GM19328 (cell line): ENCODE measurements at regions not wholly inside any gene's neighbourhood (a gene's known extent, or its start where the extent isn't known, plus 50 kb on each side); places are given as distances from the start of the nearest gene placed in this dataset.

Experiments
- ATAC-seq: cut with Tn5 transposase; IDR thresholded peaks from one replicate; pipeline ENCODE4 v1.9.1; 2021; ENCODE audit warnings: mild to moderate bottlenecking, moderate library complexity; ENCODE audit not compliant: unreplicated experiment

DNA sequence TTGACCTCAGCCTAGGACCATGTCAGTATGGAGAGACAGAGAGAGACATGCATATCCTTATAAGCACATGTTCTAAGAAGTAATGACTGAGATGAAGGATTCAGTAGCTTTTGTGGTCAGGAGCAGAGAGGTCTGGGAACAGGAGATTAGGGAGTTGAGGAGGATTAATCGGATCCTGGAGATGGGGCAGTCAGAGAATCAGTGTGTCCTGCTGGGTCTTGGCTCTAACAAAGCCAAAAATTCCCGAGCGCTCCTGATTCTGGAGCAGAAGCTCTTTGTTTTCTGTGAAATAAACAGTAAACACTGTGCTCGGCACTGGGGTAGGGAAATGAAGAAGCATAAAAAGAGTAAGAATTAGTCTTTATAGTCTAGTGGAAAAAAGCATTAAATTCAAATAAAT is 520.0 kb upstream of the CLINT1 start:
- ATAC-seq = no peak

GRCh38 chr5:158376679-158377078 is 517.7 kb upstream of the CLINT1 start:
- ATAC-seq = no peak

GRCh38 chr5:158375531-158375930 is 516.6 kb upstream of the CLINT1 start:
- no peak for ATAC-seq

DNA sequence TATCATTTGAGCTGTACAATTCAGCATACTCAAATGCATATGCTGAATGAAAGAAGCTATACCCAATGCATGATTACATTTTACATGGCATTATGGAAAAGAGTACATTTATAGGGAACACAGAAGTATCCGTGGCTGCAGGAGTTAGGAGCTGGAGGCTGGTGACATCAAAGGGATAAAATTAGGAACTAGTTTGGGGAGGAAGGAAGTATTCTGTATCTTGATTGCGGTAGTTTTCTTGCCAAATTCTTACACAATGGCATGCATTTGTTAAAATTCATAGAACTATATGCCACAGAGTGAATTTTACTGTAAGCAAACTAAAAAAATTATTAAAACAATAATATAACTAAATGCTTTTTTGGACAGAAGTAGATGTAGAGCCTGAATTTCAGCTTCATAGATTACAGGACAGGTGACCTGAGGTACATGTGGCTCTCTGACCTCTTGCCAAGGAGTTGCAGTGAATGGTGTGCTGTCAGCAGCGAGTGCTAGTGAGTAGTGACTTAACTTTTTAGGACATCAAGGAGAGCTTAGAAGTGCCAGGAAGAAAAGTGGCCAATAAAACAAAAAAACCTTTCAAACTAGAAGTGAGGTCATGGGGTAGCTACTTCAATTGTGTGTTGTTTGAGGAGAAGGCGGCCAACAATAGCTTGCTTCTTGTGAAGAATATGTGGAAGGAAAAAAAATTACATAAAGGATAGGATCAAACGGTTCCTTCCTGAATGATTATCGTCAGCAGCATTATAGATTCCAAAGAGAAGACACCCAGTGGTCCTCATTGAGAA is 514.9 kb upstream of the CLINT1 start:
- ATAC-seq = no peak

DNA sequence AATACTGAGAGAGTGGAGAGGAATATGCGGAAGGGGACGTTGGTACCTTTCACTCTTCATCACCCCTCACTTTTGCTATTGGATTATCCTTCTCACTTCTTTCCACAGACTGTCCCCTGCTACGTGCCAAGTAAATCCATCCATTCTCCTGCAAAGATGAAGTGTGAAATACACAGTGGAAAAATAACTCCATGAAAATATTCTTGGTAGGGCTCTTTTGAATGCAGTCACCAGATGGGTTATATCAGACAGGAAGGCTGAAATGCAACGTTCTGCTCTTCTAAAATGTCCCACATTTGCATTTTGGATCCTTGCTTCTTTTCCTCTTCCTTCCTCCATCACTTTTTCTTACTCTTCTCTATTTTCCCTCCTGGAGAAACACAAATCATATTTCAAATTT is 510.3 kb upstream of the CLINT1 start:
- no peak for ATAC-seq

- ATAC-seq = no peak
Measured at GRCh38 chr5:158368686-158369085, 509.7 kb upstream of the CLINT1 start.

GRCh38 chr5:158364367-158364766 is 505.4 kb upstream of the CLINT1 start:
- no peak for ATAC-seq

DNA sequence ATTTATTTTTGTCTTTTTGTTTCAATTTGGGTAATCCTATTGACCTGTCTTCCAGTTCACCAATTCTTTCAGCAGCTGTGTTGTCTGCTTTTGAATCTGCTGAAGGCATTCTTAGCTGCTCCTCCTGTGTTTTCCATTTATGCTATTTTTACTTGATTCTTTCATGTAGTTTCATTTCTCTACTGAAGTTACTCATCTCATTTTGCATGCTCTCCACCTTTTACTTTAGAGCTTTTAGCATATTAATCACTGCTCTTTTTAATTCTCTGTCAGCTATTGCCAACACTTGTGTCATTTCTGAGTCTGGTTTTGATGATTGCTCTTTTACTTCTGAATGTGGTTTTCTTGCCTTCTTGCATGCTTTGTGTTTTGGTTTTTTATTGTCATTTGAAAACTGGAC is 496.0 kb upstream of the CLINT1 start:
- no peak for ATAC-seq

GRCh38 chr5:158351485-158352125 is 492.7 kb upstream of the CLINT1 start:
- ATAC-seq = no peak

DNA sequence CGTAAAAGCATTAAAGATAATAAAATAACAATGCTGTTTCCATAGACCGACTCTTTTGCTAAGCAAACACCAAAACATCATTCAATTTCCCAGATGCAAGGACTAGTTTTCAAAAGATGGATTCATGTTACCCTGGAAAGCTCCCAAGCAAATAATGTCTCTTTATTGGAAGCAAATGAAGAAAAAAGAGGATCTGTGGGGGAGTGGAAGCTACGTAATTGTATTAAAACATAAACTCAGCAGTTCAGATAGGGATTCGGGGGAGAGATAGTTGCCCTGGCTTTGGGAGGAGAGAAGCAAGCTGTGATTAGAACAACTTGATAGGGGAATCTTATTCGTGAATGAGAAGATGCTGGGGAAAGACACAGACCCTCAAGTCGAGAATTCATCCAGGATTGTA is 491.0 kb upstream of the CLINT1 start:
- no peak for ATAC-seq

DNA sequence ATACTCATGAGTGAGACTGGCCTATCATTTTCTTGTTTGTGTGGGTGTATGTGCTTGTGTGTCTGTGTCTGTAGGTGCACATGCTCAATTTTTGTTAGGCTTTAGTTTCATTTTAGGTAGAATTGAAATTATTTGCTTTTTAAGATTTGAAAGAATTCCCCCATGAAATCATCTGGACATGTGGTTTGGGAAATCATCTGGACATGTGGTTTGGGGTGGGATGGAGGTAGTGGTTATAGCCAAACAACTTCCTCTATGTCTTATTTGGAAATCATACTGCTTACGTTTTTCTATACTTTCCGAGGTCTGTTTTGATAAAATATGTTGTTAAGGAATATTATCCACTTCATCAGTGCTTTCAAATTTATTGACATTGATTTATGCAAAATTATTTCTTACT is 485.4 kb upstream of the CLINT1 start:
- no peak for ATAC-seq

DNA sequence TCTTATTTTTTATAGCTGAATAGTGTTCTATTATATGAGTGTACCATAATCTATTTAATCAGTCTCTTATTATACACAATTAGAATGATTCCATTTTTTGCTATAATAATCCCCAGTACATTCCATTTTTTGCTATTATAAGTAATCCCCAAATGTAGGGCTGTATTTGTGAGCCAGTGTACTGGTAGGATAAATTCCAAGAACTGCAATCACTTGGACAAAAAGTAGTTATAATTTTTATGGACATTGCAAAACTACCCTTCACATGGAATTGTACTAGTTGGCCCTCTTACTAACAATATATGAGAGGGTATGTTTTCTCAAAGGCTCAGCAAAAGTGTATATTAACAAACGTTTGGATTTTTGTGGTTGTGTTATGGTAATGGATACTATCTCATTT is 481.7 kb upstream of the CLINT1 start:
- ATAC-seq = no peak

GRCh38 chr5:158326256-158326655 is 467.3 kb upstream of the CLINT1 start:
- no peak for ATAC-seq

DNA sequence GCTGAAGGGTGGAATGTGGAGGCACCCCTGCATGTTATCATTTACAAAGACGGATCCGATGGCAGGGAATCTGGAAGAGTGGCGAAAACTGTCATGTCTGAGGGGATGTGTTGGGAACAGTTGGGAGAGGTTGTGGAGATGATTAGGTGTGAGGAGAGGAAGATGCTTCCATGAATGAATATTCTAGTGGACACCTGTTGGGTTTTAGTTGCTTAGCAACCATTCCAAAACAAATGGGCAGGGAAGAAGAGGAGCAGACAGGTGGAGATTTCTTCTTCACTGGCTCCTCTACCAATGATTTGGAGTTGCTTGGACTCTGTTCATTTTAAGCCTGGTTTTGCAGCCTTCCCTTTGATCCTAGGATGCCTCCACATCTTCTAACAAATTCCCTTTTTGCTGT is 465.3 kb upstream of the CLINT1 start:
- ATAC-seq = no peak

DNA sequence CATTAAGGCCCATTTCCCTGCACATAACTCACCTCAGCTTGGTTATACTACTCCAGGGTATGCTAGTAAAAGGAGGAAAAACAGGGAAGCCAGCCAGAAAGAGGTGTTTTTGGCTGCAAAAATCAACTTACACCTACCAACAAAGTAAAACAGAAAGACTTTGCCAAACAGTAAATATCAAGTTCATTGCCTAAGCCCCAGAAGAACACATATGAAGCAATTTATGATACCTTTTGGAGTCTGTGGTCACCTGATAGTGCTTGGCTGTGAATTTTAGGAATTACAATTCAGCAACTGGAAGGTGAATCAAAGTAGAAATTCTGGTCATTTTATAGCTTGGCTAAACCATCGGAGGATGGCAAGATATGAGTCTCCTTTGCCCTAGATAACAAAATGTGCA is 463.7 kb upstream of the CLINT1 start:
- ATAC-seq = no peak

DNA sequence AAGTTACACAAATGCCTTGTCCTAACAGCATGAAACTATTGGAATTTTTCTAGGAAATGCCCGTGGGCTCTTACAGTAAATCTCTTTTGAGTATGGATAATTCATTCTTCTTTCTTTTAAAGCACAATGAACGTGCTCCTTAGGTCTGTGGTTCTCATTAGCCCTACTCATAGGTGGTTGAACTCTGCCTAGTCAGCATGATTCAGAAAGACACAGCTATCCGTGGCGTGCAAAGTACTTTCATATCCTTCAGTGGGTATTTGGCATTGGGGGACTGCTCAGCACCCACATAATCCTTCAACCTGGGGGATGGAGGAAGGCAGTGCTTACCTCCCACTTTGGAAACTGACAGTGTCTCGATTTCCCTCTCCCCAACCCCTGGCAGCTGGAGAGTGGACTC is 462.0 kb upstream of the CLINT1 start:
- ATAC-seq = no peak

DNA sequence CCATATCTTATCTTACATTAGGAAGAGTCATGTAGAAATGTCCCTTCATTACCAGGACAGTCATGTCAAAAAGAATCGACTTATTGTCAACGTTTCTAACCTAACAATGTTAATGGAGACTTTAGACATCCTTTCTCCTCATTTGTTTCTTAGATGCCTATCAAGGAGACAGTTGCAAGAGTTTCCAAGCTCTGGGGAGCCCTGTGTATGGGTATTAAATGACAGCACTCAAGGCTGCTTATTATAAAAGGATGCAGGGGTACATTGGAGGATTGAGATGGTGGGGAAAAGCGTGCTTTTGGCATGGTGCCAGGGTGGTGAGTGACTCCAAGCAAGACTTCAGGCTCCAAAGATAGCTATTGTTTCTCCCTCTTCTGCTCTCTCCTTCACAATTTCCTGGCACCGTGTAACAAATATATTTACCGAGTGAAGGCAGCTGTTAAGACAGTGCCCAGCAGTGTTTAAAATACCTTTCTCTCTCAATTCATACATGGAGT is 461.3 kb upstream of the CLINT1 start:
- ATAC-seq = no peak

DNA sequence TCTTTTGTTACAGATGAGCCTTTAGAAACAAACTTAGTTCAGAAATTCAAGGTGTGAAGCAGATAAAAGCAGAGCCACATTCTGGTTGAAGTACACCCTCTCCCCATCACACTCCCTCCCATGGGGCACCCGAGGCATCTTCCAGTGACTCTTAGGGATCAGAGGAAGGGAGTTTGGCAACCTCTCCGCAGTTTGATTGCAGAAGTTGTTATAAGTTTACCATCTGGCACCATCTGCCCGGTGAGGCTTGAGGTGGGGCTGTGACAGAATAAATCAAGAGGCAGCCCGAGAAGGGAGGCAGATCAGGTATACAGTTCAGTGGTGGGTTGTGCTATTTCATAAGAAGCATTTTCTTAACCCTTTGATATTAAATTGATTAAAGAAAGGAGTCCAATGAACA is 458.6 kb upstream of the CLINT1 start:
- ATAC-seq = no peak

- no peak for ATAC-seq
Measured at GRCh38 chr5:158313733-158314464, 455.0 kb upstream of the CLINT1 start.

GRCh38 chr5:158313027-158313732 is 454.2 kb upstream of the CLINT1 start:
- no peak for ATAC-seq

GRCh38 chr5:158309088-158309807 is 450.3 kb upstream of the CLINT1 start:
- no peak for ATAC-seq
